Testis (tissue), 2 donors: ENCODE measurements at regions not wholly inside any gene's neighbourhood (a gene's known extent, or its start where the extent isn't known, plus 50 kb on each side); places are given as distances from the start of the nearest gene placed in this dataset.

Source experiments
- DNase-seq: peaks from one replicate; pipeline ENCODE4 v3.0.0-alpha.2; 2019
- H3K27ac ChIP-seq, 2 donors: fragments of 200-600 bp; sonication (generic); one replicate each; pipeline ENCODE4 v1.5.1; 2019
- H3K27me3 ChIP-seq: fragments of 200-600 bp; sonication (generic); one replicate; pipeline ENCODE4 v1.5.1; 2019
- H3K36me3 ChIP-seq: fragments of 200-600 bp; sonication (generic); one replicate; pipeline ENCODE4 v1.5.1; 2017; ENCODE audit warnings: low read depth; ENCODE audit errors: missing control alignments
- H3K4me1 ChIP-seq: fragments of 200-600 bp; sonication (generic); one replicate; pipeline ENCODE4 v1.5.1; 2019
- H3K4me3 ChIP-seq, 2 donors: fragments of 200-600 bp; sonication (generic); one replicate each; pipeline ENCODE4 v1.5.1; 2017 to 2019
- H3K9me3 ChIP-seq: fragments of 200-600 bp; sonication (generic); one replicate; pipeline ENCODE4 v1.5.1; 2017
- POLR2A ChIP-seq: fragments of 450-650 bp; IDR thresholded peaks from one replicate; pipeline ENCODE4 v1.6.1; 2017; ENCODE audit warnings: antibody characterized with exemption, mild to moderate bottlenecking, moderate library complexity
- WGBS, 2 donors: methylation state at CpG; one replicate each; pipeline ENCODE4 v1.1.5; 2018; 5-methylcytosine and 5-hydroxymethylcytosine counted together
- intact Hi-C: fragments of 100-400 bp; cut with DNase I; formaldehyde crosslinking; loops from one replicate; pipeline ENCODE4 v1.15.1; 2023; ENCODE audit warnings: low total_unique reads
- TF ChIP-seq, protein P1 (sequence below), 3 experiments: fragments of 450-650 bp in 2 of 3; fragments of 200-600 bp in 1 of 3; sonication (generic) in 1 of 3; IDR thresholded peaks; one replicate each; pipeline ENCODE4 v1.5.1; 2016 to 2019; ENCODE audit warnings: antibody characterized with exemption in 3 of 3, mild to moderate bottlenecking in 2 of 3, moderate library complexity in 1 of 3

DNA sequence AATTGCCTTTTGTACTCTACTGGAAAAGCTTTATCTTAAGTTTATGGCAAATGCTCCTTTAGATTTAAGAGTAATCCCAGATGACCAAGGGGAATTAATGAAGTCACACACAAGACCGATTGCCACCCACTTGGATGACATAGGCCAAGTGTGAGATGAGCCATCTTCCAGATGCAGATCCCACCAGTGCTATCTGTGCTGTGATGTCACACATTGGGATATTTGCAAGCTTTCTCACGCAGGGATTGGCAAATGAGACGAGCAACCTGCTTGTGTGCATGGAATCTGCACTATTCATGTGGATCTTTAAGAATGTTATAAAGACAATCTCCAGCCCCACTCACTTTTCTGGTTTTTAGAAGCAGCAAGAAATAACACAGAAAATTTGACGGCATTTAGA, 602.1 kb upstream of the TMEM132C start:
- Histone ChIP-seq H3K4me1 (no peaks in the 10 kb centered on the region), H3K27me3 (no peaks in the 10 kb centered on the region), H3K9me3 (no peaks in the 10 kb centered on the region), H3K36me3 (no peaks in the 10 kb centered on the region), H3K4me3 (no peak overlapping the region), H3K27ac (no peak overlapping the region)
- TF ChIP-seq POLR2A, result no peak
- TF ChIP-seq, protein P1, sequence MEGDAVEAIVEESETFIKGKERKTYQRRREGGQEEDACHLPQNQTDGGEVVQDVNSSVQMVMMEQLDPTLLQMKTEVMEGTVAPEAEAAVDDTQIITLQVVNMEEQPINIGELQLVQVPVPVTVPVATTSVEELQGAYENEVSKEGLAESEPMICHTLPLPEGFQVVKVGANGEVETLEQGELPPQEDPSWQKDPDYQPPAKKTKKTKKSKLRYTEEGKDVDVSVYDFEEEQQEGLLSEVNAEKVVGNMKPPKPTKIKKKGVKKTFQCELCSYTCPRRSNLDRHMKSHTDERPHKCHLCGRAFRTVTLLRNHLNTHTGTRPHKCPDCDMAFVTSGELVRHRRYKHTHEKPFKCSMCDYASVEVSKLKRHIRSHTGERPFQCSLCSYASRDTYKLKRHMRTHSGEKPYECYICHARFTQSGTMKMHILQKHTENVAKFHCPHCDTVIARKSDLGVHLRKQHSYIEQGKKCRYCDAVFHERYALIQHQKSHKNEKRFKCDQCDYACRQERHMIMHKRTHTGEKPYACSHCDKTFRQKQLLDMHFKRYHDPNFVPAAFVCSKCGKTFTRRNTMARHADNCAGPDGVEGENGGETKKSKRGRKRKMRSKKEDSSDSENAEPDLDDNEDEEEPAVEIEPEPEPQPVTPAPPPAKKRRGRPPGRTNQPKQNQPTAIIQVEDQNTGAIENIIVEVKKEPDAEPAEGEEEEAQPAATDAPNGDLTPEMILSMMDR (IDR thresholded peaks at IDR 0.05), result no peak
- DNase-seq, result no peak
- WGBS, 2 donors, result 55 to 57% methylated on average over 4 of the region's 4 CpGs
- intact Hi-C loops, result no loop called here

- Histone ChIP-seq H3K4me1 (no peaks in the 10 kb centered on the region), H3K27ac (no peak overlapping the region), H3K4me3 (no peak overlapping the region), H3K36me3 (no peaks in the 10 kb centered on the region), H3K27me3 (no peaks in the 10 kb centered on the region), H3K9me3 (no peaks in the 10 kb centered on the region)
- no peak for DNase-seq
- TF ChIP-seq POLR2A, result no peak
- TF ChIP-seq, protein P1 (IDR thresholded peaks at IDR 0.05), result no peak
- intact Hi-C loops, result no loop called here
- 32 to 44% methylated on average over 3 of the region's 3 CpGs for WGBS, 2 donors
Observed at GRCh38 chr12:127667131-127667685, 599.8 kb upstream of the TMEM132C start.

DNA sequence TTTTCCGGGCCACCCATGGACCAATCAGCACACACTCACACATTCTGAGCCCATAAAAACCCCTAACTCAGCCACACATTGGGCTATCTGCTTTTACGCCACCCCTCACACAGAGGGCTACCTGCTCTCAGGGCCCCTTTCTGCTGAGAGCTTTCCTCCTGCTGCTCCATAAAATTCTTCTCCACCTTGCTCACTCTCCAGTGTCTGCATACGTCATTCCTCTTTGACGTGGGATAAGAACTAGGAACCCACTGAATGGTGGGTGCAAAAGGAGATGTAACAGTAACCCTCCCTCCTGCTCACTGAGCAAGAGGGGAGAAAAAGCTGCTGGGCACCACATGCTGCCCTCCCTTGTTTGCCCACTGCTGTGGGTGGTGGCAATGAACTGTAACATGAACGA, 596.7 kb upstream of the TMEM132C start:
- 95 to 96% methylated on average over 5 of the region's 5 CpGs for WGBS, 2 donors
- Histone ChIP-seq H3K36me3 (no peaks in the 10 kb centered on the region), H3K4me3 (no peak overlapping the region), H3K27me3 (no peaks in the 10 kb centered on the region), H3K27ac (no peak overlapping the region), H3K9me3 (no peaks in the 10 kb centered on the region), H3K4me1 (no peaks in the 10 kb centered on the region)
- intact Hi-C loops, result no loop called here
- DNase-seq, result no peak
- no peak for TF ChIP-seq POLR2A
- TF ChIP-seq, protein P1 (IDR thresholded peaks at IDR 0.05), result no peak

DNA sequence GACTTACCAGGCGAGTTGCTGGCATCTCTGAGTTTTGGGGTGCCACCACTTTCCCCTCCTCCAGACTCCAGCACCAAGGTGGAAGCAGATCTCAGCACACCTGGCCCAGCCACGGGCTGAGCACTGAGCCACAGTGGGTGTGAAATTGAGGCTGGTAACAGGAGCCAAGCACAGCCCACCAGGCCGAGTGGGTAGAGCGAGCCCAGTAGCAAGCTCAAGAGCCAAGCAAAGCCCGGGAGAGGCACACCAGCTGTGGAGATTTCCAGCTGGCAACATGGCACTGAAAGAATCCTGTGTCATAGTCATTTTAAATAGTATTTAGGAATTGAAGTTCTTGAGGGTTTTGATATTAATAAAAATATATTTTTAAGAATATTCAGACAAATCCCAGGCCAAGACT, 596.2 kb upstream of the TMEM132C start:
- Histone ChIP-seq H3K27me3 (no peaks in the 10 kb centered on the region), H3K27ac (no peak overlapping the region), H3K9me3 (no peaks in the 10 kb centered on the region), H3K4me3 (no peak overlapping the region), H3K36me3 (no peaks in the 10 kb centered on the region), H3K4me1 (no peaks in the 10 kb centered on the region)
- intact Hi-C loops, result no loop called here
- 90 to 91% methylated on average over 3 to 5 of the region's 5 CpGs for WGBS, 2 donors
- no peak for DNase-seq
- TF ChIP-seq POLR2A, result no peak
- TF ChIP-seq, protein P1 (IDR thresholded peaks at IDR 0.05), result no peak

DNA sequence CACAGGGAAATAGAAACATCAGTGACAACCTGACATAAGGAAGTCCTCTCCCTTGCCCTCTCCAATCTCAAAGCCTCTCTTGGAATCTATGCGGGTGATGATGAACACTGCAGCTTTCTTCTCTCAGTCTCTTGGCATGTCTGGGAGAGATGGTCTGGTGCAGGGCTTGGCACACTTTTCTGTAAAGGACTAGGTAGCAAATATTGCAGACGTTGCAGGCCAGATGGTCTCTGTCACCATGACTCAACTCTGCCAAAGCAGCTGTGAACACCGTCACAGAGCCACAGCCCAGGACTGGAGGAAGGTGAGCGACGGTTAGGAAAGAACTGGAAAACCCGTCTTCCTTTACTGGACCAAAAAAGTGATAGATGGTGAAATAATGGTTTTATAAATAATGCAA, 591.0 kb upstream of the TMEM132C start:
- intact Hi-C loops, result no loop called here
- no peaks in the 10 kb centered on the region for H3K9me3 ChIP-seq
- no peaks in the 10 kb centered on the region for H3K27me3 ChIP-seq
- H3K27ac ChIP-seq, result no peak overlapping the region
- no peak for DNase-seq
- no peaks in the 10 kb centered on the region for H3K4me1 ChIP-seq
- no peaks in the 10 kb centered on the region for H3K36me3 ChIP-seq
- H3K4me3 ChIP-seq, result no peak overlapping the region
- TF ChIP-seq POLR2A, result no peak
- TF ChIP-seq, protein P1 (IDR thresholded peaks at IDR 0.05), result no peak
- 72 to 79% methylated on average over 6 of the region's 6 CpGs for WGBS, 2 donors
